NCI-H2196 (cell line): ENCODE measurements at regions not wholly inside any gene's neighbourhood (a gene's known extent, or its start where the extent isn't known, plus 50 kb on each side); places are given as distances from the start of the nearest gene placed in this dataset.

ENCODE experiments used
- DNase-seq: peaks from one replicate; lab custom pipeline; 2025; ENCODE audit not compliant: unreplicated experiment; lab: John Stamatoyannopoulos, UW

GRCh38 chr9:80213613-80214012, 641.8 kb downstream of the TLE4 start:
- DNase-seq: no peak

- no peak for DNase-seq
Observed at GRCh38 chr9:80208696-80209095, 636.9 kb downstream of the TLE4 start.

- no peak for DNase-seq
Observed at GRCh38 chr9:80204054-80204453, 632.3 kb downstream of the TLE4 start.

GRCh38 chr9:80197661-80198060, 625.9 kb downstream of the TLE4 start:
- no peak for DNase-seq

GRCh38 chr9:80191108-80191507, 619.3 kb downstream of the TLE4 start:
- DNase-seq: no peak

- DNase-seq: no peak
Observed at GRCh38 chr9:80188579-80188978, 616.8 kb downstream of the TLE4 start.

- DNase-seq: no peak
Observed at GRCh38 chr9:80185112-80185738, 613.5 kb downstream of the TLE4 start.

GRCh38 chr9:80177949-80178480, 606.2 kb downstream of the TLE4 start:
- no peak for DNase-seq

- DNase-seq: peak; percentile 43
Observed at GRCh38 chr9:80175286-80176150, 603.8 kb downstream of the TLE4 start.

- DNase-seq: no peak
Observed at GRCh38 chr9:80163889-80164288, 592.1 kb downstream of the TLE4 start.

GRCh38 chr9:80158554-80159170, 586.9 kb downstream of the TLE4 start:
- DNase-seq: no peak

- no peak for DNase-seq
Observed at GRCh38 chr9:80158131-80158530, 586.4 kb downstream of the TLE4 start.

- no peak for DNase-seq
Observed at GRCh38 chr9:80157561-80157983, 585.8 kb downstream of the TLE4 start.

GRCh38 chr9:80156756-80157472, 585.1 kb downstream of the TLE4 start:
- no peak for DNase-seq

- no peak for DNase-seq
Observed at GRCh38 chr9:80156262-80156661, 584.5 kb downstream of the TLE4 start.

GRCh38 chr9:80147866-80148265, 576.1 kb downstream of the TLE4 start:
- DNase-seq: no peak

GRCh38 chr9:80146466-80146865, 574.7 kb downstream of the TLE4 start:
- DNase-seq: no peak

GRCh38 chr9:80144856-80145255, 573.1 kb downstream of the TLE4 start:
- DNase-seq: no peak

GRCh38 chr9:80144406-80144805, 572.6 kb downstream of the TLE4 start:
- DNase-seq: no peak

GRCh38 chr9:80143899-80144298, 572.1 kb downstream of the TLE4 start:
- DNase-seq: no peak

- no peak for DNase-seq
Observed at GRCh38 chr9:80134487-80134886, 562.7 kb downstream of the TLE4 start.
